GM23338 (cell line): ENCODE measurements at regions not wholly inside any gene's neighbourhood (a gene's known extent, or its start where the extent isn't known, plus 50 kb on each side); places are given as distances from the start of the nearest gene placed in this dataset.

Source experiments
- ATAC-seq: fragments of 200-7000 bp; cut with Tn5 transposase; 3 replicates; pipeline ENCODE4 v1.9.1; 2020
- DNase-seq: peaks from one replicate; pipeline ENCODE4 v3.0.0-alpha.2; 2015; ENCODE audit warnings: low spot score
- H2AFZ ChIP-seq: fragments of 200-600 bp; sonication (generic); 2 replicates; pipeline ENCODE4 v1.8.0; 2016; ENCODE audit warnings: antibody characterized with exemption, mild to moderate bottlenecking, moderate library complexity
- H3F3A ChIP-seq: fragments of 200-600 bp; sonication (generic); replicated peaks from 2 replicates; pipeline ENCODE4 v1.8.0; 2017; ENCODE audit warnings: antibody characterized with exemption, mixed run types, low read depth
- H3K27ac ChIP-seq: fragments of 200-600 bp; sonication (generic); 2 replicates; pipeline ENCODE4 v1.6.1; 2016; ENCODE audit warnings: low read depth
- H3K27me3 ChIP-seq: fragments of 200-600 bp; sonication (generic); 2 replicates; pipeline ENCODE4 v1.8.0; 2016; ENCODE audit warnings: mild to moderate bottlenecking, mixed run types, moderate library complexity; ENCODE audit not compliant: insufficient read depth
- H3K36me3 ChIP-seq: fragments of 200-600 bp; sonication (generic); 2 replicates; pipeline ENCODE4 v1.8.0; 2016; ENCODE audit warnings: mild to moderate bottlenecking; ENCODE audit not compliant: insufficient read depth
- H3K4me1 ChIP-seq: fragments of 200-600 bp; sonication (generic); 2 replicates; pipeline ENCODE4 v1.8.0; 2016; ENCODE audit warnings: mild to moderate bottlenecking, moderate library complexity; ENCODE audit not compliant: insufficient read depth
- H3K4me2 ChIP-seq: fragments of 200-600 bp; sonication (generic); 2 replicates; pipeline ENCODE4 v1.7.1; 2017; ENCODE audit warnings: mixed run types
- H3K4me3 ChIP-seq: fragments of 200-600 bp; sonication (generic); 2 replicates; pipeline ENCODE4 v1.6.1; 2016; ENCODE audit warnings: mixed run types
- H3K79me2 ChIP-seq: fragments of 200-600 bp; sonication (generic); replicated peaks from 2 replicates; pipeline ENCODE4 v1.8.0; 2017; ENCODE audit warnings: mild to moderate bottlenecking; ENCODE audit not compliant: insufficient read depth
- H3K9me2 ChIP-seq: fragments of 200-600 bp; sonication (generic); 2 replicates; pipeline ENCODE4 v1.8.0; 2017; ENCODE audit not compliant: insufficient read depth
- H4K20me1 ChIP-seq: fragments of 200-600 bp; sonication (generic); replicated peaks from 2 replicates; pipeline ENCODE4 v1.8.0; 2017; ENCODE audit warnings: mild to moderate bottlenecking; ENCODE audit not compliant: insufficient read depth
- H3K27ac Mint-ChIP-seq: 2 replicates; pipeline ENCODE4 v1.8.0; 2020; ENCODE audit warnings: inconsistent platforms, mild to moderate bottlenecking, moderate library complexity, mixed read lengths
- H3K27me3 Mint-ChIP-seq: 3 replicates; pipeline ENCODE4 v1.8.0; 2022; ENCODE audit warnings: low read depth, mild to moderate bottlenecking, moderate library complexity, mixed read lengths, inconsistent platforms; ENCODE audit not compliant: insufficient read depth, poor library complexity
- H3K36me3 Mint-ChIP-seq: 3 replicates; pipeline ENCODE4 v1.8.0; 2021; ENCODE audit warnings: low read depth, mild to moderate bottlenecking, inconsistent platforms, moderate library complexity, mixed read lengths
- H3K4me1 Mint-ChIP-seq: 3 replicates; pipeline ENCODE4 v1.8.0; 2020; ENCODE audit warnings: mild to moderate bottlenecking, inconsistent platforms, mixed read lengths
- H3K4me3 Mint-ChIP-seq: 3 replicates; pipeline ENCODE4 v1.8.0; 2021; ENCODE audit warnings: moderate library complexity, mild to moderate bottlenecking, inconsistent platforms, mixed read lengths
- H3K9me3 Mint-ChIP-seq: 3 replicates; pipeline ENCODE4 v1.8.0; 2020; ENCODE audit warnings: moderate library complexity, mild to moderate bottlenecking, inconsistent platforms, mixed read lengths
- CREB1 ChIP-seq: fragments of 250-450 bp; sonication (Bioruptor Pico); IDR thresholded peaks from 2 replicates; pipeline ENCODE4 v1.5.0; 2020; ENCODE audit warnings: low read depth, mild to moderate bottlenecking, moderate library complexity
- CTCF ChIP-seq, 2 experiments: fragments of 200-600 bp in 1 of 2; sonication (generic) in 1 of 2; conservative IDR thresholded peaks; 2 replicates each; pipeline versions ENCODE4 v1.5.1 to v1.6.1; 2016 to 2017; ENCODE audit warnings: antibody characterized with exemption in 2 of 2, low read depth in 2 of 2, mild to moderate bottlenecking in 2 of 2, moderate library complexity in 1 of 2
- ETS1 ChIP-seq: IDR thresholded peaks from 2 replicates; pipeline ENCODE4 v1.6.1; 2016; ENCODE audit warnings: antibody characterized with exemption
- EZH2 ChIP-seq: fragments of 200-600 bp; sonication (generic); IDR thresholded peaks from one replicate; pipeline ENCODE4 v1.8.0; 2017; ENCODE audit warnings: antibody characterized with exemption, mild to moderate bottlenecking, low read depth; ENCODE audit not compliant: unreplicated experiment
- EZH2phosphoT487 ChIP-seq: fragments of 200-600 bp; sonication (generic); IDR thresholded peaks from one replicate; pipeline ENCODE4 v1.8.1; 2018; ENCODE audit warnings: antibody characterized with exemption; ENCODE audit not compliant: unreplicated experiment
- JUNB ChIP-seq: IDR thresholded peaks from one replicate; pipeline ENCODE4 v1.6.1; 2016; ENCODE audit warnings: antibody characterized with exemption; ENCODE audit not compliant: unreplicated experiment
- NANOG ChIP-seq: IDR thresholded peaks from 2 replicates; pipeline ENCODE4 v1.6.1; 2016; ENCODE audit warnings: antibody characterized with exemption, borderline replicate concordance
- POLR2AphosphoS5 ChIP-seq: IDR thresholded peaks from 2 replicates; pipeline ENCODE4 v1.6.1; 2016; ENCODE audit warnings: antibody characterized with exemption, low read depth
- REST ChIP-seq: IDR thresholded peaks from one replicate; pipeline ENCODE4 v1.6.1; 2018; ENCODE audit warnings: antibody characterized with exemption; ENCODE audit not compliant: unreplicated experiment
- STAT1 ChIP-seq: IDR thresholded peaks from one replicate; pipeline ENCODE4 v1.6.1; 2016; ENCODE audit warnings: antibody characterized with exemption; ENCODE audit not compliant: unreplicated experiment
- ZNF114 ChIP-seq: fragments of 250-450 bp; sonication (Bioruptor Pico); IDR thresholded peaks from 2 replicates; pipeline ENCODE4 v1.5.0; 2020; ENCODE audit warnings: mild to moderate bottlenecking, moderate library complexity
- ZNF331 ChIP-seq: fragments of 250-450 bp; sonication (Bioruptor Pico); IDR thresholded peaks from 2 replicates; pipeline ENCODE4 v1.5.0; 2020; ENCODE audit warnings: low read depth, mild to moderate bottlenecking, moderate library complexity

- no peaks in the 10 kb centered on the region for H3F3A ChIP-seq
- no peaks in the 10 kb centered on the region for H3K4me1 ChIP-seq
- no peaks in the 10 kb centered on the region for H3K27me3 ChIP-seq
- no peaks in the 10 kb centered on the region for H3K27me3 Mint-ChIP-seq
- no peak overlapping the region for H2AFZ ChIP-seq
- H3K27ac ChIP-seq: no peak overlapping the region
- ATAC-seq (no peak), DNase-seq (no peak)
- TF ChIP-seq EZH2 (no peak), STAT1 (no peak), JUNB (no peak), ZNF114 (CRISPR knock-in tag) (no peak), ETS1 (no peak), EZH2phosphoT487 (no peak), REST (no peak)
- no peak overlapping the region for H3K4me3 Mint-ChIP-seq
- no peaks in the 10 kb centered on the region for H3K36me3 ChIP-seq
- no peaks in the 10 kb centered on the region for H4K20me1 ChIP-seq
- no peak overlapping the region for H3K4me2 ChIP-seq
- no peaks in the 10 kb centered on the region for H3K9me2 ChIP-seq
- H3K79me2 ChIP-seq: no peaks in the 10 kb centered on the region
- no peaks in the 10 kb centered on the region for H3K36me3 Mint-ChIP-seq
- H3K4me3 ChIP-seq: no peak overlapping the region
- no peaks in the 10 kb centered on the region for H3K4me1 Mint-ChIP-seq
- peaks cover 4% of the 10 kb centered on the region; the same call in 2 of the 3 replicates for H3K9me3 Mint-ChIP-seq
- no peak overlapping the region for H3K27ac Mint-ChIP-seq
Measured at GRCh38 chr11:104370478-104370877, 206.5 kb upstream of the PDGFD start.

GRCh38 chr11:104369761-104370160 lies 205.8 kb upstream of the PDGFD start:
- H3K4me3 ChIP-seq: no peak overlapping the region
- H3F3A ChIP-seq: no peaks in the 10 kb centered on the region
- H3K36me3 ChIP-seq: no peaks in the 10 kb centered on the region
- Mint-ChIP-seq H3K4me3 (no peak overlapping the region), H3K27me3 (no peaks in the 10 kb centered on the region), H3K9me3 (peaks cover 4% of the 10 kb centered on the region; the same call in 2 of the 3 replicates), H3K4me1 (no peaks in the 10 kb centered on the region), H3K27ac (no peak overlapping the region), H3K36me3 (no peaks in the 10 kb centered on the region; the same call in 2 of the 3 replicates)
- H3K4me1 ChIP-seq: no peaks in the 10 kb centered on the region
- no peak overlapping the region for H3K27ac ChIP-seq
- no peak for DNase-seq
- H4K20me1 ChIP-seq: no peaks in the 10 kb centered on the region
- H2AFZ ChIP-seq: no peak overlapping the region
- no peaks in the 10 kb centered on the region for H3K27me3 ChIP-seq
- no peaks in the 10 kb centered on the region for H3K9me2 ChIP-seq
- no peak overlapping the region for H3K4me2 ChIP-seq
- no peak for ATAC-seq
- H3K79me2 ChIP-seq: no peaks in the 10 kb centered on the region
- TF ChIP-seq POLR2AphosphoS5 (no peak), REST (no peak), CTCF (conservative IDR thresholded peaks at IDR 0.05; ENCODE audit: low read depth in 2 of 2) (no peak), CREB1 (CRISPR knock-in tag) (no peak), EZH2 (no peak), ZNF331 (CRISPR knock-in tag) (no peak), EZH2phosphoT487 (no peak), NANOG (no peak)
